Ramos (cell line): ENCODE measurements at regions not wholly inside any gene's neighbourhood (a gene's known extent, or its start where the extent isn't known, plus 50 kb on each side); places are given as distances from the start of the nearest gene placed in this dataset.

Source experiments
- in situ Hi-C: fragments of 300-500 bp; cut with MboI; formaldehyde crosslinking; loops from one replicate; pipeline ENCODE4 v1.14.3; 2022; ENCODE audit warnings: low sequenced_read_pairs; ENCODE audit not compliant: unreplicated experiment

DNA sequence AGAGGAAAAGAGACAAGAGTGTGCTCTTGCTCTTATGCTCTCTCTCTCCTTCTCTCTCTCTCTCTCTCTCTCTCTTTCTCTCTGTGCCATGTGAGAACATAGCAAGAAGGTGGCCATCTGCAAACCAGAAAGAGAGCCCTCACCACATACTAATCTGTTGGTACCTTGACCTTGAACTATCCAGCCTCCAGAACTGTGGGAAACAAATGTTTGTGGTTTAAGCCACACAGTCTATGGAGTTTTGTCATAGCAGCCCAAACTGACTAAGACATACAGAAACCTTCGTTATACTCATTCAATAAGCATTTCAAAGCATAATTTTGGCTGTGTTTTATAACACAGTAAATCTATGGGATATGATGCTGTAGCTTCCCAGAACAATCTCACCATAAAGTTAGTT lies 56.4 kb upstream of the PLPP4 start:
- in situ Hi-C loops = no loop called here

DNA sequence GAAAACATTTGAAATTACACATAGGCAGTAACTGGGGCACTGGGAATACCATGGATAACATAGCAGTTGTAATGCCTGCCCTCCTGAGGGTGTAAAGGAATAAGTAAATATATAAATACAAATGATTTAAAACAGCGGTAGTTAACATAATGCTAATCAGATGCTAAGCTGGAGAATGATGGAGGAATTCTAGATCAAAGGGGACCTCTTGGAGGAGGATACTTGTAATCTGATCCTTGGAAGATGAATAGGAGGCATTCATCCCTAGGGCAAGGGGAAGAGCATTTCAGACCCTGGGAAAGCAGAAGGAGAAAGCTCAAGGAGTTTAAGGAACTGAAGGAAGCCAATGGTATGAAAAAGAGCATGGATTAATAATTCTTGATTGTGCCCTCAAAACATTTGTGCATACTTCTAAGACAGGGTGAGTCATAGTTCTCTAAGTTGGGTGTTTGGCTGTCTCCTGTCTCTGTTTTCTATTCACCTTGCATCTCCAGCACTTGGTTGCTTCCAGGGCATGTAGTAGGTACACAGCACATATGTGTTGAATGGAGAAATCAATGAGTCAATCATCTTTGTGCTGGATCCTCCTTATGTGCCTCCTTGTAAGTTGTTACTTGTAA lies 54.8 kb upstream of the PLPP4 start:
- in situ Hi-C loops = no loop called here

DNA sequence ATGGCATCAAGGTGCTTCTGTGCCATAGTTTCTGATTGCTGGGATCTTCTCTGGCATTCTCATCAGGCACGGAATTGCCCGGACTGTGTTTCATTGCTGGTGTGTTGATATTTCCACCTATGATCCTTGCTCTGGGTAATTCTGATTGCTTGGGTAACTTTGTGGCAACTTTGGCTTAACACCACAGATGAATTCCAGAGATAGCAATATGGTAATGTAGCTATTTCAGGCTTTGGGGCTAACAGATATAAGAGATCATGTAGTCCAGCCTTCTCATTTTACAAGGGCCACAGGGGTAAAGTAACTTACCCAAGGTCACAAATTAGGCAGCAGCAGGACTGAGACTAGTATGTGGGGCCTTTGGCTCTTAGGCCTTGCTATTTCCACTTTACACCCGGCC lies 53.9 kb upstream of the PLPP4 start:
- in situ Hi-C loops = no loop called here

DNA sequence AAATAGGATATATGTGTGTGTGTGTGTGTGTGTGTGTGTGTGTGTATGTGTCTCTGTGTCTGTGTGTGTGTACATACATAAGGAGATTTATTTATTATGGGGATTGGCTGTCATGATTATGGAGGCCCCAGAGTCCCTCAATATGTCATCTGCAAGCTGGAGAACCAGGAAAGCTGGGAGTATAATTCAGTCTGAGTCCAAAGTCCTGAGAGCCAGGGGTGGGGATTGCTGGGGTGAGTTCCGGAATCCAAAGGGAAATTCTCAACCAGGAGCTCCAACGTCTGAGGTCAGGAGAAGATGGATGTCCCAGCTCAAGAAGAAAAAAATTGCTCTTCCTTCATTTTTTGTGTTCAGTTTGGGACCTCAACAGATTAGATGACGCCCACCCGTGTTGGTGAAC lies 50.7 kb upstream of the PLPP4 start:
- in situ Hi-C loops = no loop called here
